Stimulated activated naive B cell treated with anti-CD40 and anti-IgM and Interleukin-4, amounts not matched to agents 10 μg/mL and 1 μg/mL and 100 μg/mL, for 72 hours (primary cell): ENCODE measurements at regions not wholly inside any gene's neighbourhood (a gene's known extent, or its start where the extent isn't known, plus 50 kb on each side); places are given as distances from the start of the nearest gene placed in this dataset.

Source experiments
- ATAC-seq, 2 donors: fragments of 150-1000 bp; cut with Tn5 transposase; replicated peaks; 2 replicates each; pipeline ENCODE4 v1.10.0; 2021; ENCODE audit warnings: moderate library complexity in 1 of 2
- DNase-seq: peaks from one replicate; pipeline ENCODE4 v3.0.0; 2021
- H3K27ac Mint-ChIP-seq: one replicate; pipeline ENCODE4 v1.8.0; 2022; ENCODE audit warnings: mild to moderate bottlenecking, mixed read lengths
- H3K27me3 Mint-ChIP-seq, 2 donors: one replicate each; pipeline ENCODE4 v1.8.0; 2022; ENCODE audit warnings: mixed read lengths in 2 of 2
- H3K36me3 Mint-ChIP-seq, 2 donors: one replicate each; pipeline ENCODE4 v1.8.0; 2022; ENCODE audit warnings: mixed read lengths in 2 of 2, mild to moderate bottlenecking in 1 of 2
- H3K4me1 Mint-ChIP-seq, 2 donors: one replicate each; pipeline ENCODE4 v1.8.0; 2022; ENCODE audit warnings: mixed read lengths in 2 of 2, mild to moderate bottlenecking in 1 of 2
- H3K4me3 Mint-ChIP-seq, 2 donors: one replicate each; pipeline ENCODE4 v1.8.0; 2022; ENCODE audit warnings: mild to moderate bottlenecking in 2 of 2, mixed read lengths in 2 of 2, moderate library complexity in 1 of 2
- H3K9me3 Mint-ChIP-seq, 2 donors: one replicate each; pipeline ENCODE4 v1.8.0; 2022; ENCODE audit warnings: mixed read lengths in 2 of 2, mild to moderate bottlenecking in 1 of 2

DNA sequence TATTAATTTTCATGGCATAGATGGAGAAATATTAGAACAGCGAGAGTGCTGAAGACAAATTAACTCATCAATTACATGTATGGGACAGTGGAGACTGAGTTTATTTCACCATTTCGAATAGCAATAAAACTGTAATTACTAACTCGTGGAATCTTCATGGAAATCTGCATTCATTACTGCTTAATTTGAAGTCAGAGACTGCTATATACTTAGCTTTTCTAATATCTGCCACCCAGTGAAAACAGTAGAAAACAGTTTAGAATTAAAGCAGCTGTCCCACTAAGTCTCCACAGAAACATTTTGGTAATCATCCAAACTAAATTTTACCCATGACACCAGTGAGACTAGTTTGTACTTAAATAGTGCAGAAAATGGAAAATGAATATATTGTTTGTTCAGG is 56.8 kb downstream of the IZUMO3 start:
- no peak for ATAC-seq
- Mint-ChIP-seq H3K9me3 (peaks cover 1 to 6% of the 10 kb centered on the region in 2 donors), H3K27ac (no peak overlapping the region), H3K27me3 (no peaks in the 10 kb centered on the region), H3K4me1 (no peaks in the 10 kb centered on the region), H3K4me3 (no peak overlapping the region), H3K36me3 (no peaks in the 10 kb centered on the region)
- no peak for DNase-seq

DNA sequence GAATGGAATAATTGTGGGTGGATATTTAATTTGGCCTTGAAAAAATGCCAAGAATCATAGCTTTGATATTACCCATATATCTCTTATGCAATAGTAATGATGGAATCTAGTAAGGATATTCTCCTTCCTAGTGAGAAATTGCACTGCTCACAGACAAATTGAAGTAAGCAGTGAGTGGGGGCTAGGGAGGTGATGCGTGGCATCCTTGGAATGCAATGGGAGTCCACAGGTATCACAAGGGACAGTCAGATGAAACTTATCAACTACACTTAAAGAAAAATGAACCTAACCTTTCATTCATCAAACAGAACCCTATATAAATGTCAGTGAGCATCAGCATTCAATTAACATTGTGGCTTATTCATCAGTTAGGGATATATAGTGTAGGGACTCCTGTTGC is 57.8 kb downstream of the IZUMO3 start:
- Mint-ChIP-seq H3K4me1 (no peaks in the 10 kb centered on the region), H3K9me3 (peaks cover under 1 to 1% of the 10 kb centered on the region in 2 donors), H3K27ac (no peak overlapping the region), H3K4me3 (no peak overlapping the region), H3K27me3 (no peaks in the 10 kb centered on the region), H3K36me3 (no peaks in the 10 kb centered on the region)
- ATAC-seq (no peak), DNase-seq (no peak)

DNA sequence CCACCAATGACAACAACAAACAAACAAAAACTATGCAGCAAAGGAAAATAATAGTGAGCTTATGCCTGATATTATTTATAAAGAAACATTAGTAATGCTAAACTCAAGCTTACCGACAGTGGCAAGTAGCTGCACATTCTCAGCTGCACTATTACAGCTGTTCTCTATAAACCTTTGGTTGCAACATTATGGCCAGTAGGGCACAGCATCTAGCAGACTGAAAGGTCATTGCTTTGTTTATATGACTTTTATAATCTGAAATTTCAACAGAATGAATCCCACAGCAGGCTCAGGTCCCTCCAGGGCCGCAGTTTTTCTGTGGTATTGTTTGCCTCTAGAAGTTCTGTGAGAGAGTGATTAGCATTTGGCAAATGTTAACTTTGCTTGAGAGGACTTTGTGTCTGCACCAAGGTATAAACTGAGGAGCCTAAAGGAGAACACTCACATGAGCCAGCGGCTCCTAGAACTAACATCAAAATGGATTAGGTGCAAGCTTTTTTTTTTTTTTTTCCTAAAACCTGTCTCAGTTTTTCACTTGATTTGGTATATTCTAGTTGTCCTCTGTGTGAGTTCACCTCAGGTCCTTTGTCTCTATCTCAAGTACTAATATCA is 58.3 kb downstream of the IZUMO3 start:
- no peaks in the 10 kb centered on the region for H3K27me3 Mint-ChIP-seq
- peaks cover 0 to 1% of the 10 kb centered on the region in 2 donors for H3K9me3 Mint-ChIP-seq
- DNase-seq: no peak
- no peak overlapping the region for H3K4me3 Mint-ChIP-seq
- H3K36me3 Mint-ChIP-seq: no peaks in the 10 kb centered on the region
- H3K27ac Mint-ChIP-seq: no peak overlapping the region
- H3K4me1 Mint-ChIP-seq: no peaks in the 10 kb centered on the region
- no peak for ATAC-seq

DNA sequence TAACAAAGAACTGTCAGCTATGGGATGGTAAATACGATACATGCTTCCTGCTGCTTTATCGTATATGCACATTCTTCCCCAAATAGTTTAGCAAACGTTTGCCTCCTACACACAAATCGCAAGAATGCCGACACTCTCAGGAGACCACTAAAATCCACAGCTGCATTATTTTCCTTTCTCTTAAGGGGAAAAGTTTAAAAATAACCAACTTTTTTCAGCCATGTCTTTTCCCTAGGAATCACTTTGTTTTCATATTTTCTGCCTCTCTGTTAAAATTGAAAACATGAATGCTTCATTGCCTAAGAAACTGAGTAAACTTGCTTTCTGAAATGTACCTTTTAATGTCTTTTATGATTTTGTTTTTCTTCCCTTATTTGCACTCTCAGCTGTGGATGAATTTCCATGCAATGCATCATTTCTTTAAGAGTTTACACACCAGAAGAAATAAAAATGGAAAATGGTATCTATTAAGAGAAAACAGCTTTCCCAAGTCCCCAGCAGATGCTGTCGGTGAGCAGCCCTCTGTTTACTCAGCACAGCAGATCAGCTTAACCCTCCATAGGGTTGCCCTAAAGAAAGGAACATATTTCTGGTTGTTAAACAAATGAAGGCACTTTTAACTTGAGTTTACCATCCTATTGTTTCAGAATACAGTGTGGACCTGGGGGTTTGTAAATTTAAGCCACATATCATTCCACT is 66.2 kb downstream of the IZUMO3 start:
- Mint-ChIP-seq H3K27ac (no peak overlapping the region), H3K9me3 (peaks cover 0 to 1% of the 10 kb centered on the region in 2 donors), H3K36me3 (no peaks in the 10 kb centered on the region), H3K4me1 (no peaks in the 10 kb centered on the region), H3K27me3 (no peaks in the 10 kb centered on the region), H3K4me3 (no peak overlapping the region)
- DNase-seq: no peak
- ATAC-seq: no peak

DNA sequence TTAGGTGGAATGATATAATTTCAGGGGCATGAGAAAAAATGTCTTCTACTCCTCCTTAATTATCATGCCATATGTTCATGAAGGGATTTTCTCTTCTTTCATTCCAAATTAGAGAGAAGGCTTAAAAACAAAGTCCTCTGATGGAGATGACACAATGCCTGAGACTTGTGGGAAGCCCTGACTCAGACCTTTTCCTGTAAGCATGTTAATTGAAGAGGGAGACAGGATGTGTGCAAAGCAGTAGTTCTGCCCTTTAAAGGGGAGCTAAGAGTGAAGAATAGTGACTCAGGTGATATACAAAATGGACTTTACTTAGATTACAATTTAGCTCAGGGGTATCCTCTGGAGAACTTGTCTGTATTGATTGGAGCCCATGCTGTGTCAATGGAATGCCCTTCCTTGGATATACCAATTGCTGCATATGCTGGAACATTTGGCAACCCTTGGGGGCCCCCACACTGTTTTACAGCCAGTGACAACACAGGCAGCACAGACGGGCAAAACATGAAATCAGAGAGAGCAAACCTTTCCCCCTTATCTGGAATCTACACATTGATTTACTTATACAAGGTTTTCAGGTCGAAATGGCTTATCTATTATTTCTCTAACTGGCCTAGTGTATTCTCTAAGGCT is 81.3 kb downstream of the IZUMO3 start:
- DNase-seq (no peak), ATAC-seq (no peak)
- Mint-ChIP-seq H3K4me3 (no peak overlapping the region), H3K9me3 (peaks cover 0 to 6% of the 10 kb centered on the region in 2 donors), H3K27ac (no peak overlapping the region), H3K27me3 (no peaks in the 10 kb centered on the region), H3K4me1 (no peaks in the 10 kb centered on the region), H3K36me3 (no peaks in the 10 kb centered on the region)

DNA sequence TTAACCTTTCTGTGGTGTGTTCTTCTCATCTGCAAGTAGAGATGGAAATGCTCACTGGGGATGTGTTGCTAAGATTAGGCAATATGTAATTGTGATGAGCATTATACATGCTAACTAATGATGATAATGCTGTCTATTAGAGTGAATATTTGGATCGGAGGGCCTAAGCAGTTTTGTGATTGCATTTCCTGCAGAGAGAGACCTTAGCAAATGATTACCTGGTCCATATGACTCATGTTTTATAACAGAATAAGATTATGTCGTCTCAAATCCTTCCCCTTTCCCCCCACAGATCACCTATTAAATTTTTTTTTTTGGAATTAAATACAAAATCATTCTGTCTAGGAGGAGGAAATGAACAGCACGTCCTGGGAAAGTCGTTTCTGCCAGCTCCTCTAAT is 82.7 kb downstream of the IZUMO3 start:
- Mint-ChIP-seq H3K4me3 (no peak overlapping the region), H3K4me1 (no peaks in the 10 kb centered on the region), H3K9me3 (peaks cover 0 to 4% of the 10 kb centered on the region in 2 donors), H3K27me3 (no peaks in the 10 kb centered on the region), H3K36me3 (no peaks in the 10 kb centered on the region), H3K27ac (no peak overlapping the region)
- DNase-seq (no peak), ATAC-seq (no peak)

DNA sequence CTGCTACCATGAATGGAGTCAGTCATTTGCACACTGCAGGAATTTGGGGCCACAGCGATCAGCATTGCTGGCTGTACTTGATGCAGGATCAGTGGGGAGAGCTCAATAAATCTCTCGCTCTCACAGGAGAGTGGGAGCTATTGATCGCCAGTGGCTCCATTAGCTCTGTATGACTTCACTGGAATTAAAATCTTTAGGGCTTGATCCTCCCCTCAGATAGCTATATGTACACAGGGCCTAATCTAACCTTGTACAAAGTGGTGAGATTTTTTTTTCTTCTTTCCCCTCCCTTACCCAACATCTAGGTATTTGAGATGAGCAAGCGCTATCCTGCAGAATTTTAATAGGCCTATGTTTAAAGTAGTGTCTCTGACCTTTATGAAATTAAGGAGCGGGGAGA is 84.9 kb downstream of the IZUMO3 start:
- DNase-seq (no peak), ATAC-seq (no peak)
- Mint-ChIP-seq H3K27ac (no peak overlapping the region), H3K27me3 (no peaks in the 10 kb centered on the region), H3K9me3 (peaks cover 0 to 4% of the 10 kb centered on the region in 2 donors), H3K36me3 (no peaks in the 10 kb centered on the region), H3K4me3 (no peak overlapping the region), H3K4me1 (no peaks in the 10 kb centered on the region)

DNA sequence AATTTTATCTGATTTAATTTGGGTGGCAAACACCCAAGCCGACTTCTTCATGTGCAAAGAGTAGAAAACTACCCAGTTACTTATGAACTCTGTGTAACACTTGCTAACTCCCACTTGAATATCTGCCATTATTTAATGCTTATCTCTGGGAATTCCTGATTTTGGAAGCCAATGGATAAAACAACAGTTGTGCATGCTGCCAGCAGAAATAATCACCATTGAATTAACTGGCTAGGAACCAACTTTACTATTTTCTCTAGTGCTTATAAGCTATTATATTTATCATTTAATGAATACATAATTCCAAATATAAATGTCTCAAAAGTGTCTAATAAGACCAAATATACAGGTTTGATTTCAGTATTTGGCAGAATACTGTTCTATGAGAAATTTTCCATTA is 85.7 kb downstream of the IZUMO3 start:
- H3K9me3 Mint-ChIP-seq: peaks cover 0 to 4% of the 10 kb centered on the region in 2 donors
- no peaks in the 10 kb centered on the region for H3K4me1 Mint-ChIP-seq
- ATAC-seq (no peak), DNase-seq (no peak)
- H3K27me3 Mint-ChIP-seq: no peaks in the 10 kb centered on the region
- no peak overlapping the region for H3K4me3 Mint-ChIP-seq
- no peak overlapping the region for H3K27ac Mint-ChIP-seq
- H3K36me3 Mint-ChIP-seq: no peaks in the 10 kb centered on the region

DNA sequence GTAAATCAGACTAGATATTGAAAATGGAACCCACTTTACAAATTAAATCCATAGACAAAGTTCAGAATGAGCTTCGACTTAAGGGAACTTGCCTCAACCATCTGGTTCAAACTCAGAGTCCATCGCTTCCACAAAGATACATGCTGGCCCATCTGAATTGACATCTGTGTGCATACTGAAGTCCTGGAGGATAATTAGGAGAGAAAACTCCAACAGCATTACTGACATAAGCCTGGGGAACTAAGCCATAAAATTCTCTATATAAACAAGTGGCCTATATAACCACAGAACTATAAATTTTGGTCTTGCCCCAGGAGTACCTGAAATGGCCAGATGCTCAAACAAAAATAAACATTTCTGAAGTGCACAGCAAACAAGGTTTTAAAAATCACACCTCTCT is 94.4 kb downstream of the IZUMO3 start:
- Mint-ChIP-seq H3K9me3 (peaks cover 0 to 2% of the 10 kb centered on the region in 2 donors), H3K4me3 (no peak overlapping the region), H3K36me3 (no peaks in the 10 kb centered on the region), H3K27me3 (no peaks in the 10 kb centered on the region), H3K27ac (no peak overlapping the region), H3K4me1 (no peaks in the 10 kb centered on the region)
- no peak for DNase-seq
- ATAC-seq: no peak

DNA sequence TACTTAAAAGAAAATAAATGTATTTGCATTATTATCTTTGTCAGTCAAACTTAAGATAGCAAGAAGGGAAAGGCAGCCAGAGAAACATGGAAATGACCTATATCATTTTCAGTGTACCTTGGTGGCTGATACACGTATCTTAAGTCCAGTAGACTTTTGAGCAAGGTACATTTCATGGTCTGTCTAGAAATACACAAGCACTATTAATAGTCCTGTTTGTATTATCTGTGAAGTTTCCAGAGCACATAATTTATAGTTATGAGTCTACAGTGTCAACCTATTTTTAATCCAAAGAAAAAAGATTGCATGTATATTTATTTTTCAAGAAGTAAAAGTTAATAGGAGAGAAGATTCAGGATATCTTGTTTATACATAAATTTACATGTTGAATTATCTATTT is 95.7 kb downstream of the IZUMO3 start:
- Mint-ChIP-seq H3K9me3 (peaks cover 0 to 2% of the 10 kb centered on the region in 2 donors), H3K27me3 (no peaks in the 10 kb centered on the region), H3K27ac (no peak overlapping the region), H3K4me3 (no peak overlapping the region), H3K4me1 (no peaks in the 10 kb centered on the region), H3K36me3 (no peaks in the 10 kb centered on the region)
- no peak for ATAC-seq
- DNase-seq: no peak

DNA sequence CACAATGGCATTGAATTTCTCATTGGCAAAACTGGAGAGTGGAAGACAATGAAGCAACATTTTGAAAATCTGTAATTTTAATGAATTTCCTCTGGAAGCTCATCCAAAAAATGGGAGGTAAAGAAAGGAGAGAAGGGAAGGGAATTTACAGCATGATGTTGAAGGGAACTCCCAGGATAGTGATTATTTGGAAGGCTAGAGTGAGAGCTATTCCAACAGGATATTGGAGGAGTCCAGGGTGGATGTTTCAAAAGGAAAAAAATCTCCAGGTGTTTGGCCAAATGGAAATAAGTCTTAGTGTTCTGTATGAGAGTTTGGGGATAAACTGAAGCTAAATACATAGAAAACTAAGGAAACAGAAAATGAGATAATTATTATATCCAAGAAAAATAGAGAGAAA is 106.2 kb downstream of the IZUMO3 start:
- Mint-ChIP-seq H3K4me1 (no peaks in the 10 kb centered on the region), H3K36me3 (no peaks in the 10 kb centered on the region), H3K27me3 (no peaks in the 10 kb centered on the region), H3K9me3 (peaks cover 5 to 14% of the 10 kb centered on the region in 2 donors), H3K27ac (no peak overlapping the region), H3K4me3 (no peak overlapping the region)
- ATAC-seq (no peak), DNase-seq (no peak)

DNA sequence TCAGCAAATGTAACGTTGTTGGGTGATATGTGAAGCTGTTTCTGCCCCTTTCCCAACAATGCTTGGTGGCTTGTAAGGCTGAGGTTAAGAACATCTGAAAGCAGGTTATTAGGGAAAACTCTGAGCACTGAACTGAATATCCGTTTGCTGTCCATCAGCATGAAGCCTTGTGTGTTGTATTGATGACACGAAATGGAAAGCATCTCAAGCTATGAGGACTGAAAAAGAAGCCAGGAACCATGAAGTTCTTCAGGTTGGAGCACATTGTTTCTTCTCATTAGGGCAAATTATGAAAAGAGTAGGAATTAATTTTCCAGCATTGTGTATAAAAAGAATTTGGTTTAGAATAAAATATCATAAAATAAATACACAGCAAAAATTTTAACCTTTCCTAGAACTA is 106.8 kb downstream of the IZUMO3 start:
- Mint-ChIP-seq H3K27ac (no peak overlapping the region), H3K4me1 (no peaks in the 10 kb centered on the region)
- no peak for ATAC-seq

DNA sequence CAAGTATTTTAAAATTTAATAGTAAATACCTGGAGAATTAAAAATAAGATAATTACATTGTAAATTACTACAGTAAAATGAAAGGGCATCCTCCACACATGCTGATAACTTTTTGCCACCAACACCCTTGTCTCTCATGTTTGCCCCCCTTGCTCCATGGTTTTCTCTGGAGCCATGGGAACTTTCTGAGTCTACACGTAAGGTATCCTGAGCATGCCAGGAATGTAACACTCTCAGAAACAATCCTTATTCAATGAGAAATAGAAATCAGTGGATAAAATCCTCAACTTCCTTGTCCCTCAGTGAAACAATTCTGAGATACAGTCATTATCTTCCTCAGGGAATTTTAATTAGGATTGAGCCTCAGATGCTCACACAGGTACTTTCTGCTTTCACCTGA is 108.9 kb downstream of the IZUMO3 start:
- Mint-ChIP-seq H3K27ac (no peak overlapping the region), H3K27me3 (no peaks in the 10 kb centered on the region), H3K4me1 (no peaks in the 10 kb centered on the region), H3K36me3 (no peaks in the 10 kb centered on the region), H3K4me3 (no peak overlapping the region), H3K9me3 (peaks cover 5 to 12% of the 10 kb centered on the region in 2 donors)
- DNase-seq (no peak), ATAC-seq (no peak)

More for the DNA sequence above, 106.8 kb downstream of the IZUMO3 start:
- Mint-ChIP-seq H3K4me3 (no peak overlapping the region), H3K36me3 (no peaks in the 10 kb centered on the region), H3K27me3 (no peaks in the 10 kb centered on the region), H3K9me3 (peaks cover 5 to 12% of the 10 kb centered on the region in 2 donors)
- no peak for DNase-seq

DNA sequence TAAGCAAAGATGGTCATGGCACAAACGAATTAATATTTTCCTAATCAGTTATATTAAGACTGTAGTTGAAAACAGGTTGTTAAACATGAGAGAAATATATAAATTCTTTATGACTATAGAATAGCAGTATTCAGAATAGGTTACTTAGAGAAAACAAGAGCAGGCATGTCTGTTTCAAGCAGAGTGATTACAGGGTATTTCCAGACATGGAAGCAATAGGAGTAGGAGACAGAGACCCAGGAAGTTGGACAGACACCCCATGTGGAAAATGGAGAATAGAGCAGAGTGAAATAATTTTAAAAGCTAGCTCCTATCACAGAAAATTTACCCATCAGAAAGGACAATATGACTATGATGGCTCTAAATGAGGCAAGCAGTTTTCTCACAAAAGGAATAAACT is 111.5 kb downstream of the IZUMO3 start:
- Mint-ChIP-seq H3K36me3 (no peaks in the 10 kb centered on the region), H3K27me3 (no peaks in the 10 kb centered on the region), H3K4me1 (no peaks in the 10 kb centered on the region), H3K4me3 (no peak overlapping the region), H3K27ac (no peak overlapping the region), H3K9me3 (peaks cover 5 to 6% of the 10 kb centered on the region in 2 donors)
- ATAC-seq (no peak), DNase-seq (no peak)

DNA sequence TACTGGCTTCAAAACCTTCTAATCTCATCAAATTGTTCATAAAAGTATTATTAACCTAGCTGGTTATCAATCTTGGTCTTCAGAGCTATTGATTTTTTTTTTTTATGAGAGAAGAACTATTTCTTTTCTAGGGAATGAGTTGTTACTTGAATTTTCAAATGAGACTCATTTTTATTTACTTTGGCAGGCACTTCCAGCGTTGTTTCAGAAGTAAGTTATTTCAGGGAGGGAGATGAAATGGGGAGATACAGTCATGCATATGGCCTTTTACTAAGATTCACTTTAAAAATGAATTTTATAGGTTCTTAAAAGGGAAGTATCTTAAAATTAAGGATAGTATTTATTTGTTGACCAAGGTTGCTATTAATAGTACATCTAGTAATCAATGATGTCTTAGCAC is 129.6 kb downstream of the IZUMO3 start:
- Mint-ChIP-seq H3K36me3 (no peaks in the 10 kb centered on the region), H3K27me3 (no peaks in the 10 kb centered on the region), H3K4me1 (no peaks in the 10 kb centered on the region), H3K27ac (no peak overlapping the region), H3K4me3 (no peak overlapping the region), H3K9me3 (peaks cover 5 to 10% of the 10 kb centered on the region in 2 donors)
- DNase-seq: no peak
- ATAC-seq: no peak
